ENCODE measurements at regions not wholly inside any gene's neighbourhood (a gene's known extent, or its start where the extent isn't known, plus 50 kb on each side); places are given as distances from the start of the nearest gene placed in this dataset.

- no peak for DNase-seq
- Histone ChIP-seq H3K9me3 (replicated peaks in 1 of 2; ENCODE audit: control insufficient read depth in 1 of 2, insufficient read depth in 1 of 2, low read length in 2 of 2) (no peaks in the 10 kb centered on the region), H2AFZ (ENCODE audit: insufficient read depth, low read depth, low read length, poor library complexity, severe bottlenecking) (no peak overlapping the region), H3K9ac (ENCODE audit: insufficient read depth, low read length, poor library complexity, severe bottlenecking) (no peak overlapping the region), H3K36me3 (replicated peaks in 1 of 2; ENCODE audit: control insufficient read depth in 1 of 2, insufficient read depth in 2 of 2, low read length in 2 of 2) (no peaks in the 10 kb centered on the region), H3K4me2 (replicated peaks; ENCODE audit: extremely low read depth, low read length, poor library complexity, severe bottlenecking) (no peak overlapping the region), H3K79me2 (ENCODE audit: insufficient read depth, low read length) (no peaks in the 10 kb centered on the region), H4K20me1 (ENCODE audit: insufficient read depth, low read length) (no peaks in the 10 kb centered on the region), H3K27me3 (ENCODE audit: control insufficient read depth in 2 of 2, insufficient read depth in 2 of 2, low read length in 2 of 2) (no peaks in the 10 kb centered on the region), H3K27ac (ENCODE audit: low read depth in 1 of 2, low read length in 2 of 2) (no peak overlapping the region), H3K4me3 (replicated peaks in 1 of 3; ENCODE audit: low read depth in 2 of 3, low read length in 3 of 3) (no peak overlapping the region), H3K4me1 (ENCODE audit: control insufficient read depth in 1 of 2, insufficient read depth in 2 of 2, low read length in 2 of 2) (no peaks in the 10 kb centered on the region)
- H3K36me3 Mint-ChIP-seq: no peaks in the 10 kb centered on the region
- H3K27ac Mint-ChIP-seq: no peak overlapping the region
- H3K27me3 Mint-ChIP-seq (ENCODE audit: low read depth in 3 of 3): peaks cover 0 to 4% (median 1%) of the 10 kb centered on the region in 3 donors
- TF ChIP-seq CTCF (IDR thresholded peaks at IDR 0.05): no peak
- intact Hi-C loops (cut with micrococcal nuclease): no loop called here
- no peak overlapping the region for H3K4me3 Mint-ChIP-seq
- H3K4me1 Mint-ChIP-seq: no peaks in the 10 kb centered on the region
- WGBS (ENCODE audit: insufficient coverage): no CpG with 5 or more reads among the region's 1 CpG
- H3K9me3 Mint-ChIP-seq: peaks cover 0 to 2% (median 0%) of the 10 kb centered on the region in 7 donors
Measured at GRCh38 chr10:84899268-84899667, 570.9 kb downstream of the CCSER2 start.

GRCh38 chr10:84900141-84900540 lies 571.8 kb downstream of the CCSER2 start:
- Mint-ChIP-seq H3K4me1 (no peaks in the 10 kb centered on the region), H3K4me3 (no peak overlapping the region), H3K27me3 (ENCODE audit: low read depth in 3 of 3) (peaks cover 0 to 4% (median 1%) of the 10 kb centered on the region in 3 donors), H3K27ac (no peak overlapping the region), H3K36me3 (no peaks in the 10 kb centered on the region), H3K9me3 (peaks cover 0 to 2% (median 0%) of the 10 kb centered on the region in 7 donors)
- Histone ChIP-seq H4K20me1 (ENCODE audit: insufficient read depth, low read length) (no peaks in the 10 kb centered on the region), H3K4me1 (ENCODE audit: control insufficient read depth in 1 of 2, insufficient read depth in 2 of 2, low read length in 2 of 2) (no peaks in the 10 kb centered on the region), H3K9ac (ENCODE audit: insufficient read depth, low read length, poor library complexity, severe bottlenecking) (no peak overlapping the region), H3K4me2 (replicated peaks; ENCODE audit: extremely low read depth, low read length, poor library complexity, severe bottlenecking) (no peak overlapping the region), H3K36me3 (replicated peaks in 1 of 2; ENCODE audit: control insufficient read depth in 1 of 2, insufficient read depth in 2 of 2, low read length in 2 of 2) (no peaks in the 10 kb centered on the region), H3K79me2 (ENCODE audit: insufficient read depth, low read length) (no peaks in the 10 kb centered on the region), H3K9me3 (replicated peaks in 1 of 2; ENCODE audit: control insufficient read depth in 1 of 2, insufficient read depth in 1 of 2, low read length in 2 of 2) (no peaks in the 10 kb centered on the region), H3K27me3 (ENCODE audit: control insufficient read depth in 2 of 2, insufficient read depth in 2 of 2, low read length in 2 of 2) (no peaks in the 10 kb centered on the region), H3K4me3 (replicated peaks in 1 of 3; ENCODE audit: low read depth in 2 of 3, low read length in 3 of 3) (no peak overlapping the region), H2AFZ (ENCODE audit: insufficient read depth, low read depth, low read length, poor library complexity, severe bottlenecking) (no peak overlapping the region), H3K27ac (ENCODE audit: low read depth in 1 of 2, low read length in 2 of 2) (no peak overlapping the region)
- no peak for TF ChIP-seq CTCF (IDR thresholded peaks at IDR 0.05)
- intact Hi-C loops (cut with micrococcal nuclease): no loop called here
- 50% methylated on average over 1 of the region's 2 CpGs for WGBS (ENCODE audit: insufficient coverage)
- no peak for DNase-seq
